ENCODE measurements at regions not wholly inside any gene's neighbourhood (a gene's known extent, or its start where the extent isn't known, plus 50 kb on each side); places are given as distances from the start of the nearest gene placed in this dataset.
A peak's percentile ranks its signal among the peaks of the same experiment; 100 is the strongest.

GRCh38 chr5:51495672-51496071, 112.4 kb downstream of the ISL1 start:
- Histone ChIP-seq H3K4me1 (ENCODE audit: control insufficient read depth in 1 of 2, insufficient read depth in 2 of 2, low read depth in 1 of 2, low read length in 1 of 2) (peaks cover 0 to 2% of the 10 kb centered on the region in 2 experiments; a peak in 2 of 4 replicates), H3K27me3 (ENCODE audit: insufficient read depth) (no peaks in the 10 kb centered on the region), H3K9ac (no peak overlapping the region; the same call in 1 of the 2 replicates), H3K36me3 (replicated peaks in 1 of 2; ENCODE audit: control insufficient read depth in 1 of 2, insufficient read depth in 2 of 2, low read length in 1 of 2) (no peaks in the 10 kb centered on the region), H3K4me3 (ENCODE audit: low read depth in 2 of 2, low read length in 1 of 2) (no peak overlapping the region), H3K79me2 (ENCODE audit: insufficient read depth) (no peaks in the 10 kb centered on the region), H3F3A (replicated peaks; ENCODE audit: insufficient read depth) (peaks cover 11% of the 10 kb centered on the region), H3K9me2 (no peaks in the 10 kb centered on the region), H3K9me3 (no peaks in the 10 kb centered on the region), H4K20me1 (ENCODE audit: insufficient read depth) (no peaks in the 10 kb centered on the region), H3K27ac (ENCODE audit: low read depth in 2 of 2, low read length in 1 of 2) (peak overlapping the region; percentile 71 to 76), H3K4me2 (peak overlapping the region; percentile 26; the same call in 1 of the 2 replicates), H2AFZ (ENCODE audit: low read depth) (no peak overlapping the region)
- WGBS (ENCODE audit: low lambda C conversion rate) = 16% methylated on average over 2 of the region's 2 CpGs
- CTCF ChIA-PET = interaction anchor here (0.7 kb wide), 1 partner anchor 14 kb away, joined by 3 read pairs; no protein-coding TSS in a partner anchor
- DNase-seq = no peak
- POLR2A ChIA-PET = no interaction called here
- TF ChIP-seq SIN3A (IDR thresholded peaks at IDR 0.05; ENCODE audit: borderline replicate concordance, low read depth, low read length) (peak; percentile 38; the same call in 1 of the 2 replicates), TEAD4 (IDR thresholded peaks at IDR 0.05; ENCODE audit: borderline replicate concordance, insufficient read depth) (peak; percentile 68; the same call in 1 of the 2 replicates), GABPA (IDR thresholded peaks at IDR 0.05; ENCODE audit: low read depth) (no peak), MXI1 (IDR thresholded peaks at IDR 0.05; ENCODE audit: low read depth, low read length) (no peak), NFIC (IDR thresholded peaks at IDR 0.05; ENCODE audit: borderline replicate concordance) (peak; percentile 66), PBX3 (IDR thresholded peaks at IDR 0.05) (peak; percentile 90), EP300 (IDR thresholded peaks at IDR 0.05; ENCODE audit: borderline replicate concordance in 1 of 2, low read depth in 1 of 2, low read length in 1 of 2) (peak in 1 of 2 experiments; percentile 84; a peak in 2 of 4 replicates), TCF12 (IDR thresholded peaks at IDR 0.05) (peak; percentile 94), FOSL2 (IDR thresholded peaks at IDR 0.05; ENCODE audit: borderline replicate concordance, low read depth) (peak; percentile 84), ELF1 (IDR thresholded peaks at IDR 0.05) (peak; percentile 25; the same call in 1 of the 2 replicates), RXRA (IDR thresholded peaks at IDR 0.05; ENCODE audit: borderline replicate concordance, low read depth) (peak; percentile 60; the same call in 1 of the 2 replicates), EZH2phosphoT487 (IDR thresholded peaks at IDR 0.05; ENCODE audit: borderline replicate concordance, low read depth) (no peak), JUND (IDR thresholded peaks at IDR 0.05) (peak; percentile 86), MAX (IDR thresholded peaks at IDR 0.05; ENCODE audit: low read depth) (0 out of 2 replicates have a peak, but pooled peaks have one; percentile 25), FOXM1 (IDR thresholded peaks at IDR 0.05; ENCODE audit: low read depth) (peak; percentile 62; the same call in 1 of the 2 replicates)
- TF ChIP-seq, protein P1, sequence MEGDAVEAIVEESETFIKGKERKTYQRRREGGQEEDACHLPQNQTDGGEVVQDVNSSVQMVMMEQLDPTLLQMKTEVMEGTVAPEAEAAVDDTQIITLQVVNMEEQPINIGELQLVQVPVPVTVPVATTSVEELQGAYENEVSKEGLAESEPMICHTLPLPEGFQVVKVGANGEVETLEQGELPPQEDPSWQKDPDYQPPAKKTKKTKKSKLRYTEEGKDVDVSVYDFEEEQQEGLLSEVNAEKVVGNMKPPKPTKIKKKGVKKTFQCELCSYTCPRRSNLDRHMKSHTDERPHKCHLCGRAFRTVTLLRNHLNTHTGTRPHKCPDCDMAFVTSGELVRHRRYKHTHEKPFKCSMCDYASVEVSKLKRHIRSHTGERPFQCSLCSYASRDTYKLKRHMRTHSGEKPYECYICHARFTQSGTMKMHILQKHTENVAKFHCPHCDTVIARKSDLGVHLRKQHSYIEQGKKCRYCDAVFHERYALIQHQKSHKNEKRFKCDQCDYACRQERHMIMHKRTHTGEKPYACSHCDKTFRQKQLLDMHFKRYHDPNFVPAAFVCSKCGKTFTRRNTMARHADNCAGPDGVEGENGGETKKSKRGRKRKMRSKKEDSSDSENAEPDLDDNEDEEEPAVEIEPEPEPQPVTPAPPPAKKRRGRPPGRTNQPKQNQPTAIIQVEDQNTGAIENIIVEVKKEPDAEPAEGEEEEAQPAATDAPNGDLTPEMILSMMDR (IDR thresholded peaks at IDR 0.05) = no peak
- TF ChIP-seq, protein P2, sequence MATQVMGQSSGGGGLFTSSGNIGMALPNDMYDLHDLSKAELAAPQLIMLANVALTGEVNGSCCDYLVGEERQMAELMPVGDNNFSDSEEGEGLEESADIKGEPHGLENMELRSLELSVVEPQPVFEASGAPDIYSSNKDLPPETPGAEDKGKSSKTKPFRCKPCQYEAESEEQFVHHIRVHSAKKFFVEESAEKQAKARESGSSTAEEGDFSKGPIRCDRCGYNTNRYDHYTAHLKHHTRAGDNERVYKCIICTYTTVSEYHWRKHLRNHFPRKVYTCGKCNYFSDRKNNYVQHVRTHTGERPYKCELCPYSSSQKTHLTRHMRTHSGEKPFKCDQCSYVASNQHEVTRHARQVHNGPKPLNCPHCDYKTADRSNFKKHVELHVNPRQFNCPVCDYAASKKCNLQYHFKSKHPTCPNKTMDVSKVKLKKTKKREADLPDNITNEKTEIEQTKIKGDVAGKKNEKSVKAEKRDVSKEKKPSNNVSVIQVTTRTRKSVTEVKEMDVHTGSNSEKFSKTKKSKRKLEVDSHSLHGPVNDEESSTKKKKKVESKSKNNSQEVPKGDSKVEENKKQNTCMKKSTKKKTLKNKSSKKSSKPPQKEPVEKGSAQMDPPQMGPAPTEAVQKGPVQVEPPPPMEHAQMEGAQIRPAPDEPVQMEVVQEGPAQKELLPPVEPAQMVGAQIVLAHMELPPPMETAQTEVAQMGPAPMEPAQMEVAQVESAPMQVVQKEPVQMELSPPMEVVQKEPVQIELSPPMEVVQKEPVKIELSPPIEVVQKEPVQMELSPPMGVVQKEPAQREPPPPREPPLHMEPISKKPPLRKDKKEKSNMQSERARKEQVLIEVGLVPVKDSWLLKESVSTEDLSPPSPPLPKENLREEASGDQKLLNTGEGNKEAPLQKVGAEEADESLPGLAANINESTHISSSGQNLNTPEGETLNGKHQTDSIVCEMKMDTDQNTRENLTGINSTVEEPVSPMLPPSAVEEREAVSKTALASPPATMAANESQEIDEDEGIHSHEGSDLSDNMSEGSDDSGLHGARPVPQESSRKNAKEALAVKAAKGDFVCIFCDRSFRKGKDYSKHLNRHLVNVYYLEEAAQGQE (IDR thresholded peaks at IDR 0.05; ENCODE audit: low read depth, low read length) = no peak

All from SK-N-SH (cell line).